Right lung (tissue), 2 donors: ENCODE measurements at regions not wholly inside any gene's neighbourhood (a gene's known extent, or its start where the extent isn't known, plus 50 kb on each side); places are given as distances from the start of the nearest gene placed in this dataset.

ENCODE experiments used
- DNase-seq, 2 donors: peaks; one replicate each; pipeline ENCODE4 v3.0.0-alpha.2; 2013

- DNase-seq: no peak
These were observed 73.2 kb upstream of the NKX1-1 start for GRCh38 chr4:1479454-1479853.

GRCh38 chr4:1478766-1479355 lies 72.6 kb upstream of the NKX1-1 start:
- DNase-seq: no peak

- no peak for DNase-seq
These were observed 71.0 kb upstream of the NKX1-1 start for GRCh38 chr4:1477045-1477840.

GRCh38 chr4:1476140-1476513 lies 69.9 kb upstream of the NKX1-1 start:
- DNase-seq: no peak

GRCh38 chr4:1475277-1476139 lies 69.3 kb upstream of the NKX1-1 start:
- DNase-seq: no peak

GRCh38 chr4:1474126-1475090 lies 68.2 kb upstream of the NKX1-1 start:
- no peak for DNase-seq

- DNase-seq: no peak
These were observed 67.5 kb upstream of the NKX1-1 start for GRCh38 chr4:1473718-1474117.

GRCh38 chr4:1472911-1473518 lies 66.8 kb upstream of the NKX1-1 start:
- DNase-seq: no peak

- DNase-seq: no peak
These were observed 66.0 kb upstream of the NKX1-1 start for GRCh38 chr4:1472148-1472797.

GRCh38 chr4:1471443-1472147 lies 65.4 kb upstream of the NKX1-1 start:
- no peak for DNase-seq

- no peak for DNase-seq
These were observed 64.7 kb upstream of the NKX1-1 start for GRCh38 chr4:1470816-1471442.

GRCh38 chr4:1470393-1470670 lies 64.1 kb upstream of the NKX1-1 start:
- DNase-seq: no peak

- no peak for DNase-seq
These were observed 63.6 kb upstream of the NKX1-1 start for GRCh38 chr4:1469607-1470392.

GRCh38 chr4:1469043-1469442 lies 62.8 kb upstream of the NKX1-1 start:
- DNase-seq: no peak

GRCh38 chr4:1467581-1468458 lies 61.6 kb upstream of the NKX1-1 start:
- DNase-seq: no peak

- DNase-seq: no peak
These were observed 60.6 kb upstream of the NKX1-1 start for GRCh38 chr4:1466863-1467165.

GRCh38 chr4:1466034-1466862 lies 60.0 kb upstream of the NKX1-1 start:
- DNase-seq: no peak
